SK-N-SH (cell line): ENCODE measurements at regions not wholly inside any gene's neighbourhood (a gene's known extent, or its start where the extent isn't known, plus 50 kb on each side); places are given as distances from the start of the nearest gene placed in this dataset.

ENCODE experiments used
- CTCF ChIA-PET: fragments of 300-600, 350-600 bp; formaldehyde crosslinking; extraction: SDS; loops from one replicate; lab custom pipeline; 2021; lab: Yijun Ruan, JAX
- POLR2A ChIA-PET: fragments of 350-600 bp; sonication (Branson Sonifier 250); formaldehyde crosslinking; extraction: SDS; loops from one replicate; lab custom pipeline; 2020; ENCODE audit warnings: antibody characterized with exemption, inconsistent platforms; lab: Yijun Ruan, JAX
- DNase-seq: peaks from one replicate; pipeline ENCODE4 v3.0.0; 2012
- H2AFZ ChIP-seq: fragments of 200-600 bp; sonication (generic); 2 replicates; pipeline ENCODE4 v1.8.1; 2016; ENCODE audit warnings: antibody characterized with exemption, mild to moderate bottlenecking, low read depth
- H3F3A ChIP-seq: fragments of 200-600 bp; sonication (generic); replicated peaks from 2 replicates; pipeline ENCODE3; 2016; ENCODE audit warnings: antibody characterized with exemption, mild to moderate bottlenecking; ENCODE audit not compliant: insufficient read depth
- H3K27ac ChIP-seq, 2 experiments: fragments of 200-500 bp in 1 of 2; fragments of 200-600 bp in 1 of 2; sonication (Bioruptor generic) in 1 of 2; sonication (generic), shearing (Covaris generic) in 1 of 2; 2 replicates each; pipeline versions ENCODE4 v1.5.1 to v1.6.1; 2014 to 2016; ENCODE audit warnings: low read depth in 2 of 2, inconsistent platforms in 1 of 2, low read length in 1 of 2, mild to moderate bottlenecking in 1 of 2, mixed read lengths in 1 of 2
- H3K27me3 ChIP-seq: fragments of 200-600 bp; sonication (generic), shearing (Covaris generic); 2 replicates; pipeline ENCODE4 v1.6.1; 2016; ENCODE audit warnings: mixed run types; ENCODE audit not compliant: insufficient read depth
- H3K36me3 ChIP-seq, 2 experiments: fragments of 200-500 bp in 1 of 2; fragments of 200-600 bp in 1 of 2; sonication (Bioruptor generic) in 1 of 2; sonication (generic) in 1 of 2; replicated peaks in 1 of 2; 2 replicates each; pipeline versions ENCODE3 to v1.5.1; 2014 to 2016; ENCODE audit warnings: low read length in 1 of 2, mild to moderate bottlenecking in 1 of 2; ENCODE audit not compliant: insufficient read depth in 2 of 2, control insufficient read depth in 1 of 2
- H3K4me1 ChIP-seq, 2 experiments: fragments of 200-500 bp in 1 of 2; fragments of 200-600 bp in 1 of 2; sonication (Bioruptor generic) in 1 of 2; sonication (generic), shearing (Covaris generic) in 1 of 2; 2 replicates each; pipeline versions ENCODE4 v1.5.1 to v1.6.1; 2014 to 2016; ENCODE audit warnings: low read depth in 1 of 2, low read length in 1 of 2, mixed run types in 1 of 2; ENCODE audit not compliant: insufficient read depth in 2 of 2, control insufficient read depth in 1 of 2
- H3K4me2 ChIP-seq: fragments of 200-600 bp; sonication (generic), shearing (Covaris generic); 2 replicates; pipeline ENCODE4 v1.6.1; 2017; ENCODE audit warnings: mixed run types
- H3K4me3 ChIP-seq, 2 experiments: fragments of 200-500 bp in 1 of 2; fragments of 200-600 bp in 1 of 2; sonication (Bioruptor generic) in 1 of 2; sonication (generic), shearing (Covaris generic) in 1 of 2; 2 replicates each; pipeline versions ENCODE4 v1.5.1 to v1.8.1; 2014 to 2016; ENCODE audit warnings: low read depth in 2 of 2, inconsistent platforms in 1 of 2, low read length in 1 of 2, mild to moderate bottlenecking in 1 of 2, mixed read lengths in 1 of 2, moderate library complexity in 1 of 2
- H3K79me2 ChIP-seq: fragments of 200-600 bp; sonication (generic); 2 replicates; pipeline ENCODE4 v1.8.1; 2017; ENCODE audit warnings: mild to moderate bottlenecking; ENCODE audit not compliant: insufficient read depth
- H3K9ac ChIP-seq: fragments of 200-600 bp; sonication (generic); 2 replicates; pipeline ENCODE4 v1.6.1; 2017; ENCODE audit warnings: mixed run types
- H3K9me2 ChIP-seq: fragments of 200-600 bp; sonication (generic); 2 replicates; pipeline ENCODE4 v1.6.1; 2017; ENCODE audit warnings: mixed run types
- H3K9me3 ChIP-seq: fragments of 200-600 bp; sonication (generic); 2 replicates; pipeline ENCODE4 v1.6.1; 2017; ENCODE audit warnings: mixed run types, mild to moderate bottlenecking, moderate library complexity
- H4K20me1 ChIP-seq: fragments of 200-600 bp; sonication (generic); 2 replicates; pipeline ENCODE4 v1.6.1; 2017; ENCODE audit warnings: mild to moderate bottlenecking, mixed run types; ENCODE audit not compliant: insufficient read depth
- ELF1 ChIP-seq: IDR thresholded peaks from 2 replicates; pipeline ENCODE4 v1.4.0; 2012
- EZH2phosphoT487 ChIP-seq: fragments of 200-600 bp; sonication (generic); IDR thresholded peaks from 2 replicates; pipeline ENCODE4 v1.6.1; 2017; ENCODE audit warnings: low read depth, mixed run types, mild to moderate bottlenecking, antibody characterized with exemption, moderate library complexity, borderline replicate concordance
- FOXM1 ChIP-seq: IDR thresholded peaks from 2 replicates; pipeline ENCODE4 v1.4.0; 2012; ENCODE audit warnings: low read depth, mild to moderate bottlenecking
- GABPA ChIP-seq: IDR thresholded peaks from 2 replicates; pipeline ENCODE4 v1.4.0; 2012; ENCODE audit warnings: low read depth, mild to moderate bottlenecking
- IRF3 ChIP-seq: fragments of 150-350 bp; IDR thresholded peaks from 2 replicates; pipeline ENCODE4 v1.6.1; 2016; ENCODE audit warnings: mild to moderate bottlenecking, low read depth, low read length
- JUND ChIP-seq: IDR thresholded peaks from 2 replicates; pipeline ENCODE4 v1.4.0; 2012
- MAX ChIP-seq: IDR thresholded peaks from 2 replicates; pipeline ENCODE4 v1.4.0; 2012; ENCODE audit warnings: low read depth
- MEF2A ChIP-seq: IDR thresholded peaks from 2 replicates; pipeline ENCODE4 v1.4.0; 2012; ENCODE audit warnings: low read depth, borderline replicate concordance
- MXI1 ChIP-seq: IDR thresholded peaks from 2 replicates; pipeline ENCODE4 v1.6.1; 2012; ENCODE audit warnings: mild to moderate bottlenecking, low read depth, low read length, improper control_type of control experiment
- NRF1 ChIP-seq: IDR thresholded peaks from 2 replicates; pipeline ENCODE4 v1.6.1; 2012; ENCODE audit warnings: low read depth, mild to moderate bottlenecking, low read length
- POLR2AphosphoS5 ChIP-seq: IDR thresholded peaks from 2 replicates; pipeline ENCODE4 v1.6.1; 2012; ENCODE audit warnings: low read depth, low read length
- RAD21 ChIP-seq: IDR thresholded peaks from 2 replicates; pipeline ENCODE4 v1.6.1; 2012; ENCODE audit warnings: mild to moderate bottlenecking, low read length
- SIN3A ChIP-seq: IDR thresholded peaks from 2 replicates; pipeline ENCODE4 v1.6.1; 2012; ENCODE audit warnings: low read depth, mild to moderate bottlenecking, low read length, moderate library complexity, borderline replicate concordance
- SMC3 ChIP-seq: IDR thresholded peaks from 2 replicates; pipeline ENCODE4 v1.6.1; 2012; ENCODE audit warnings: low read depth, low read length, improper control_type of control experiment
- TAF1 ChIP-seq: IDR thresholded peaks from 2 replicates; pipeline ENCODE4 v1.6.1; 2012; ENCODE audit warnings: low read depth, mild to moderate bottlenecking, low read length, moderate library complexity, borderline replicate concordance
- TEAD4 ChIP-seq: IDR thresholded peaks from 2 replicates; pipeline ENCODE4 v1.4.0; 2012; ENCODE audit warnings: mild to moderate bottlenecking, borderline replicate concordance; ENCODE audit not compliant: insufficient read depth
- ZBTB33 ChIP-seq: IDR thresholded peaks from 2 replicates; pipeline ENCODE4 v1.4.0; 2012; ENCODE audit warnings: low read depth, borderline replicate concordance
- TF ChIP-seq, protein P1 (sequence below): fragments of 150-350 bp; IDR thresholded peaks from 2 replicates; pipeline ENCODE4 v1.6.1; 2017; ENCODE audit warnings: antibody characterized with exemption, low read length, low read depth, borderline replicate concordance
- TF ChIP-seq, protein P2 (sequence below): IDR thresholded peaks from 2 replicates; pipeline ENCODE4 v1.4.0; 2012; ENCODE audit warnings: low read depth, borderline replicate concordance

- TF ChIP-seq ZBTB33 = no peak
- no peak for TF ChIP-seq SIN3A
- TF ChIP-seq MAX = no peak
- TF ChIP-seq ELF1 = no peak
These were observed 446.2 kb upstream of the EYS start (continued) for GRCh38 chr6:66153247-66153646.

- no peaks in the 10 kb centered on the region for H4K20me1 ChIP-seq
- no peaks in the 10 kb centered on the region for H3K79me2 ChIP-seq
- no peaks in the 10 kb centered on the region for H3K27me3 ChIP-seq
- H3K4me3 ChIP-seq = no peak overlapping the region
- no peak for DNase-seq
- no peak overlapping the region for H3K9ac ChIP-seq
- POLR2A ChIA-PET = no interaction called here
- no peaks in the 10 kb centered on the region for H3K9me2 ChIP-seq
- TF ChIP-seq, protein P1, sequence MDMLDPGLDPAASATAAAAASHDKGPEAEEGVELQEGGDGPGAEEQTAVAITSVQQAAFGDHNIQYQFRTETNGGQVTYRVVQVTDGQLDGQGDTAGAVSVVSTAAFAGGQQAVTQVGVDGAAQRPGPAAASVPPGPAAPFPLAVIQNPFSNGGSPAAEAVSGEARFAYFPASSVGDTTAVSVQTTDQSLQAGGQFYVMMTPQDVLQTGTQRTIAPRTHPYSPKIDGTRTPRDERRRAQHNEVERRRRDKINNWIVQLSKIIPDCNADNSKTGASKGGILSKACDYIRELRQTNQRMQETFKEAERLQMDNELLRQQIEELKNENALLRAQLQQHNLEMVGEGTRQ = no peak
- no peak for TF ChIP-seq JUND
- no peak for TF ChIP-seq TEAD4
- TF ChIP-seq TAF1 = no peak
- no peak for TF ChIP-seq RAD21
- TF ChIP-seq GABPA = no peak
- TF ChIP-seq ELF1 = no peak
- TF ChIP-seq, protein P2, sequence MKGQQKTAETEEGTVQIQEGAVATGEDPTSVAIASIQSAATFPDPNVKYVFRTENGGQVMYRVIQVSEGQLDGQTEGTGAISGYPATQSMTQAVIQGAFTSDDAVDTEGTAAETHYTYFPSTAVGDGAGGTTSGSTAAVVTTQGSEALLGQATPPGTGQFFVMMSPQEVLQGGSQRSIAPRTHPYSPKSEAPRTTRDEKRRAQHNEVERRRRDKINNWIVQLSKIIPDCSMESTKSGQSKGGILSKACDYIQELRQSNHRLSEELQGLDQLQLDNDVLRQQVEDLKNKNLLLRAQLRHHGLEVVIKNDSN = no peak
- no peak for TF ChIP-seq FOXM1
- no peak for TF ChIP-seq IRF3
- TF ChIP-seq POLR2AphosphoS5 = no peak
- TF ChIP-seq EZH2phosphoT487 = no peak
- no peak for TF ChIP-seq MXI1
- TF ChIP-seq SMC3 = no peak
- no peak for TF ChIP-seq MEF2A
- no peak for TF ChIP-seq ZBTB33
- TF ChIP-seq SIN3A = no peak
- TF ChIP-seq NRF1 = no peak
- H2AFZ ChIP-seq = no peak overlapping the region
- H3K4me1 ChIP-seq = no peaks in the 10 kb centered on the region
- H3K9me3 ChIP-seq = no peaks in the 10 kb centered on the region; the same call in 1 of the 2 replicates
- H3F3A ChIP-seq = no peaks in the 10 kb centered on the region
- CTCF ChIA-PET = interaction anchor here (2.4 kb wide), 1 partner anchor 11 kb away, joined by 7 read pairs; no protein-coding TSS in a partner anchor
- no peaks in the 10 kb centered on the region for H3K36me3 ChIP-seq
- H3K4me2 ChIP-seq = no peak overlapping the region
- no peak overlapping the region for H3K27ac ChIP-seq
These were observed 442.1 kb upstream of the EYS start for GRCh38 chr6:66149132-66149531.
